GM12878 (cell line): ENCODE measurements at regions not wholly inside any gene's neighbourhood (a gene's known extent, or its start where the extent isn't known, plus 50 kb on each side); places are given as distances from the start of the nearest gene placed in this dataset.

Experiments
- ATAC-seq: fragments of 200-7000 bp; cut with Tn5 transposase; 3 replicates; pipeline ENCODE4 v1.9.1; 2020; ENCODE audit warnings: mild to moderate bottlenecking, moderate library complexity
- BruUV-seq: library from RNA; stranded (reverse); fragments of 400-500 nt; replicated peaks from 2 replicates; lab custom pipeline; 2021; lab: Mats Ljungman, UMichigan
- CTCF ChIA-PET: fragments of 300-600 bp; sonication (Branson Sonifier 250); formaldehyde crosslinking; extraction: SDS; loops from one replicate; lab custom pipeline; 2021; ENCODE audit warnings: inconsistent platforms; lab: Yijun Ruan, JAX
- POLR2A ChIA-PET: fragments of 350-600 bp; formaldehyde crosslinking; extraction: SDS; loops from one replicate; lab custom pipeline; 2021; ENCODE audit warnings: inconsistent platforms; lab: Charles Lee
- RAD21 ChIA-PET: fragments of 300-600 bp; sonication (Branson Sonifier 250); formaldehyde crosslinking; loops from one replicate; lab custom pipeline; 2023; ENCODE audit warnings: antibody characterized with exemption; ENCODE audit not compliant: unreplicated experiment; lab: Charles Lee
- SMC1A ChIA-PET: fragments of 300-600 bp; sonication (Branson Sonifier 250); formaldehyde crosslinking; loops from one replicate; lab custom pipeline; 2023; ENCODE audit not compliant: unreplicated experiment, uncharacterized antibody; lab: Charles Lee
- DNase-seq: peaks from one replicate; pipeline ENCODE4 v3.0.0-alpha.2; 2011; ENCODE audit warnings: low read depth, low spot score
- FAIRE-seq: peaks from 3 replicates; lab custom pipeline; 2011; peaks lifted over from hg19 to GRCh38; lab: Jason Lieb, UNC
- H2AFZ ChIP-seq: 2 replicates; pipeline ENCODE4 v1.6.0; 2011; ENCODE audit warnings: low read depth, low read length, control low read depth; ENCODE audit not compliant: control insufficient read depth
- H3K27ac ChIP-seq: 2 replicates; pipeline ENCODE4 v1.5.1; 2011; ENCODE audit warnings: control low read depth; ENCODE audit not compliant: control insufficient read depth, insufficient read depth
- H3K27me3 ChIP-seq, 2 experiments: replicated peaks in 1 of 2; 2 replicates each; pipeline versions ENCODE4 v1.6.0 to v1.6.1; 2011; ENCODE audit warnings: low read length in 1 of 2; ENCODE audit not compliant: control insufficient read depth in 2 of 2, insufficient read depth in 2 of 2
- H3K36me3 ChIP-seq, 2 experiments: 2 replicates each; pipeline ENCODE4 v1.5.1; 2011; ENCODE audit warnings: low read length in 1 of 2; ENCODE audit not compliant: control insufficient read depth in 2 of 2, insufficient read depth in 2 of 2
- H3K4me1 ChIP-seq: 2 replicates; pipeline ENCODE4 v1.6.1; 2011; ENCODE audit warnings: mild to moderate bottlenecking, low read length, moderate library complexity, mixed read lengths; ENCODE audit not compliant: control insufficient read depth, insufficient read depth
- H3K4me2 ChIP-seq: 2 replicates; pipeline ENCODE4 v1.6.0; 2011; ENCODE audit warnings: control low read depth; ENCODE audit not compliant: control insufficient read depth, insufficient read depth
- H3K4me3 ChIP-seq: fragments of 200-600 bp; sonication (generic); 2 replicates; pipeline ENCODE4 v1.5.1; 2016
- H3K79me2 ChIP-seq: 2 replicates; pipeline ENCODE4 v1.6.0; 2011; ENCODE audit warnings: low read length; ENCODE audit not compliant: control insufficient read depth, insufficient read depth
- H3K9ac ChIP-seq: 2 replicates; pipeline ENCODE4 v1.8.0; 2011; ENCODE audit warnings: low read length, control low read depth, mixed read lengths; ENCODE audit not compliant: control insufficient read depth, insufficient read depth
- H3K9me3 ChIP-seq: replicated peaks from 3 replicates; pipeline ENCODE4 v1.5.1; 2011; ENCODE audit warnings: mild to moderate bottlenecking, low read length; ENCODE audit not compliant: control insufficient read depth, insufficient read depth
- H4K20me1 ChIP-seq: 2 replicates; pipeline ENCODE4 v1.6.0; 2011; ENCODE audit not compliant: control insufficient read depth, insufficient read depth
- CHD1 ChIP-seq: IDR thresholded peaks from 2 replicates; pipeline ENCODE4 v1.6.1; 2012; ENCODE audit warnings: low read depth, low read length, improper control_type of control experiment
- HDAC2 ChIP-seq: fragments of 200-600 bp; sonication (generic); IDR thresholded peaks from 2 replicates; pipeline ENCODE4 v1.6.1; 2017
- MYC ChIP-seq: IDR thresholded peaks from 2 replicates; pipeline ENCODE4 v1.6.1; 2011; ENCODE audit warnings: mild to moderate bottlenecking, low read length, moderate library complexity, inconsistent platforms; ENCODE audit not compliant: insufficient read depth, insufficient replicate concordance, insufficient read length, severe bottlenecking
- PAX8 ChIP-seq: fragments of 450-650 bp; IDR thresholded peaks from 2 replicates; pipeline ENCODE4 v1.6.1; 2017; ENCODE audit warnings: mild to moderate bottlenecking, moderate library complexity
- RAD51 ChIP-seq: fragments of 450-650 bp; IDR thresholded peaks from 2 replicates; pipeline ENCODE4 v1.6.1; 2016; ENCODE audit warnings: moderate library complexity, mild to moderate bottlenecking, inconsistent platforms
- RCOR1 ChIP-seq: conservative IDR thresholded peaks from 2 replicates; pipeline ENCODE4 v1.6.1; 2012; ENCODE audit warnings: low read depth, low read length, improper control_type of control experiment
- SMC3 ChIP-seq: IDR thresholded peaks from 2 replicates; pipeline ENCODE4 v1.6.1; 2011; ENCODE audit warnings: low read length, improper control_type of control experiment, borderline replicate concordance
- TCF3 ChIP-seq: IDR thresholded peaks from 2 replicates; pipeline ENCODE4 v1.6.1; 2012; ENCODE audit warnings: low read depth, mild to moderate bottlenecking, low read length, borderline replicate concordance; ENCODE audit not compliant: insufficient read depth
- ZZZ3 ChIP-seq: IDR thresholded peaks from 2 replicates; pipeline ENCODE4 v1.6.1; 2011; ENCODE audit warnings: low read depth; ENCODE audit not compliant: control insufficient read depth, insufficient read length
- WGBS: methylation state at CpG from one replicate; pipeline ENCODE4 v1.1.6; 2016; ENCODE audit warnings: low lambda C conversion rate; ENCODE audit not compliant: insufficient replicate concordance, insufficient coverage; ENCODE audit errors: missing lambda C conversion rate; 5-methylcytosine and 5-hydroxymethylcytosine counted together
- in situ Hi-C: fragments of 300-500 bp; cut with MboI; formaldehyde crosslinking; loops from 9 replicates; pipeline ENCODE4 v1.14.3; 2018; ENCODE audit warnings: mixed read lengths
- intact Hi-C: fragments of 100-400 bp; cut with micrococcal nuclease; formaldehyde crosslinking; loops from one replicate; pipeline ENCODE4 v1.14.2; 2022; ENCODE audit not compliant: unreplicated experiment
- TF ChIP-seq, protein P1 (sequence below), 3 experiments: IDR thresholded peaks in 2 of 3; conservative IDR thresholded peaks in 1 of 3; 2 replicates each; pipeline ENCODE4 v1.5.1; 2011; ENCODE audit warnings: low read depth in 3 of 3, low read length in 3 of 3, mild to moderate bottlenecking in 3 of 3, control low read depth in 2 of 3, moderate library complexity in 2 of 3, inconsistent platforms in 1 of 3, mixed read lengths in 1 of 3; ENCODE audit not compliant: control insufficient read depth in 2 of 3, insufficient read depth in 1 of 3; ENCODE audit errors: extremely low read depth in 1 of 3

GRCh38 chr6:139756381-139756780 is 381.9 kb upstream of the CITED2 start:
- no peaks in the 10 kb centered on the region for H3K4me1 ChIP-seq
- ATAC-seq (no peak), FAIRE-seq (no peak), DNase-seq (no peak)
- H3K36me3 ChIP-seq, result no peaks in the 10 kb centered on the region
- ChIA-PET RAD21 (interaction anchor here (1.1 kb wide), 1 partner anchor 11 kb away, joined by 3 read pairs; no protein-coding TSS in a partner anchor), POLR2A (interaction anchor here (0.6 kb wide), 1 partner anchor 626 kb away, joined by 8 read pairs; no protein-coding TSS in a partner anchor), CTCF (no interaction called here), SMC1A (interaction anchor here (0.7 to 2.3 kb wide), 3 partner anchors 8 to 168 kb away, joined by 4 to 12 read pairs (median 4); no protein-coding TSS in a partner anchor)
- no peak overlapping the region for H3K4me3 ChIP-seq
- H3K79me2 ChIP-seq, result no peaks in the 10 kb centered on the region
- H2AFZ ChIP-seq, result no peak overlapping the region
- H3K9me3 ChIP-seq, result no peaks in the 10 kb centered on the region
- WGBS, result 27% methylated on average over 1 of the region's 1 CpG
- H3K27me3 ChIP-seq, result no peaks in the 10 kb centered on the region
- no peaks in the 10 kb centered on the region for H4K20me1 ChIP-seq
- H3K9ac ChIP-seq, result no peak overlapping the region
- in situ Hi-C loops (no loop called here), intact Hi-C loops (no loop called here)
- no peak overlapping the region for H3K27ac ChIP-seq
- no peak for TF ChIP-seq RCOR1
- TF ChIP-seq, protein P1, sequence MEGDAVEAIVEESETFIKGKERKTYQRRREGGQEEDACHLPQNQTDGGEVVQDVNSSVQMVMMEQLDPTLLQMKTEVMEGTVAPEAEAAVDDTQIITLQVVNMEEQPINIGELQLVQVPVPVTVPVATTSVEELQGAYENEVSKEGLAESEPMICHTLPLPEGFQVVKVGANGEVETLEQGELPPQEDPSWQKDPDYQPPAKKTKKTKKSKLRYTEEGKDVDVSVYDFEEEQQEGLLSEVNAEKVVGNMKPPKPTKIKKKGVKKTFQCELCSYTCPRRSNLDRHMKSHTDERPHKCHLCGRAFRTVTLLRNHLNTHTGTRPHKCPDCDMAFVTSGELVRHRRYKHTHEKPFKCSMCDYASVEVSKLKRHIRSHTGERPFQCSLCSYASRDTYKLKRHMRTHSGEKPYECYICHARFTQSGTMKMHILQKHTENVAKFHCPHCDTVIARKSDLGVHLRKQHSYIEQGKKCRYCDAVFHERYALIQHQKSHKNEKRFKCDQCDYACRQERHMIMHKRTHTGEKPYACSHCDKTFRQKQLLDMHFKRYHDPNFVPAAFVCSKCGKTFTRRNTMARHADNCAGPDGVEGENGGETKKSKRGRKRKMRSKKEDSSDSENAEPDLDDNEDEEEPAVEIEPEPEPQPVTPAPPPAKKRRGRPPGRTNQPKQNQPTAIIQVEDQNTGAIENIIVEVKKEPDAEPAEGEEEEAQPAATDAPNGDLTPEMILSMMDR (IDR thresholded peaks at IDR 0.05 in 2 of 3, conservative IDR thresholded peaks at IDR 0.05 in 1 of 3; ENCODE audit: control insufficient read depth in 2 of 3, extremely low read depth in 1 of 3, insufficient read depth in 1 of 3, low read depth in 3 of 3, low read length in 3 of 3), result no peak
- TF ChIP-seq SMC3, result no peak
- no peak for TF ChIP-seq PAX8
- TF ChIP-seq TCF3, result no peak
- TF ChIP-seq MYC, result no peak
- TF ChIP-seq HDAC2, result no peak
- no peak for TF ChIP-seq RAD51
- TF ChIP-seq ZZZ3, result no peak
- TF ChIP-seq CHD1, result no peak
- no TSS peak for BruUV-seq
- no peak overlapping the region for H3K4me2 ChIP-seq
